HEK293 (cell line): ENCODE measurements at regions not wholly inside any gene's neighbourhood (a gene's known extent, or its start where the extent isn't known, plus 50 kb on each side); places are given as distances from the start of the nearest gene placed in this dataset.
A peak's percentile ranks its signal among the peaks of the same experiment; 100 is the strongest.
"Not testable (repeated sequence)": the region's sequence is repeated elsewhere in the genome, so short reads cannot be mapped to it uniquely, and the experiment has no call there.

Source experiments
- CTCF ChIA-PET: fragments of 350-600 bp; formaldehyde crosslinking; extraction: SDS; loops from one replicate; lab custom pipeline; 2021; ENCODE audit warnings: antibody characterized with exemption; lab: Yijun Ruan, JAX
- POLR2A ChIA-PET: fragments of 300-600 bp; formaldehyde crosslinking; extraction: SDS; loops from one replicate; lab custom pipeline; 2020; ENCODE audit warnings: antibody characterized with exemption, inconsistent platforms; lab: Yijun Ruan, JAX
- H3K27ac ChIP-seq: fragments of 200-500 bp; sonication (Bioruptor generic); 2 replicates; pipeline ENCODE4 v1.5.1; 2014; ENCODE audit warnings: low read depth, low read length, control low read depth, inconsistent platforms; ENCODE audit errors: extremely low read depth
- H3K36me3 ChIP-seq, 2 experiments: fragments of 200-500 bp in 1 of 2; sonication (Bioruptor generic) in 1 of 2; 1 replicate in 1 of 2; 2 replicates in 1 of 2; pipeline ENCODE4 v1.5.1; 2014 to 2017; ENCODE audit warnings: inconsistent platforms in 2 of 2, low read length in 2 of 2; ENCODE audit not compliant: control insufficient read depth in 2 of 2, insufficient read depth in 1 of 2
- H3K4me1 ChIP-seq: fragments of 200-500 bp; sonication (Bioruptor generic); 2 replicates; pipeline ENCODE4 v1.5.1; 2014; ENCODE audit warnings: mild to moderate bottlenecking, low read length, inconsistent platforms; ENCODE audit not compliant: control insufficient read depth, insufficient read depth
- H3K4me3 ChIP-seq: 2 replicates; pipeline ENCODE4 v1.5.1; 2011; ENCODE audit warnings: low read depth, mild to moderate bottlenecking, control low read depth, low read length, moderate library complexity
- H3K9me3 ChIP-seq: fragments of 200-500 bp; sonication (Bioruptor generic); 2 replicates; pipeline ENCODE4 v1.5.1; 2014; ENCODE audit warnings: low read depth, low read length, inconsistent platforms; ENCODE audit not compliant: control insufficient read depth, insufficient read depth
- GFI1B ChIP-seq: fragments of 450-650 bp; formaldehyde crosslinking; IDR thresholded peaks from 2 replicates; pipeline ENCODE4 v1.5.1; 2016; ENCODE audit warnings: missing biosample characterization, missing genetic modification characterization
- KLF16 ChIP-seq: fragments of 450-650 bp; formaldehyde crosslinking; IDR thresholded peaks from 2 replicates; pipeline ENCODE4 v1.5.1; 2017; ENCODE audit warnings: missing biosample characterization, missing genetic modification characterization
- TCF7L2 ChIP-seq: IDR thresholded peaks from 2 replicates; pipeline ENCODE4 v1.6.1; 2011; ENCODE audit warnings: low read depth, mild to moderate bottlenecking, inconsistent platforms, low read length, moderate library complexity, borderline replicate concordance
- ZBTB8A ChIP-seq: fragments of 450-650 bp; formaldehyde crosslinking; IDR thresholded peaks from 2 replicates; pipeline ENCODE4 v1.5.1; 2016; ENCODE audit warnings: missing biosample characterization, missing genetic modification characterization
- ZNF133 ChIP-seq: fragments of 450-650 bp; formaldehyde crosslinking; IDR thresholded peaks from 2 replicates; pipeline ENCODE4 v1.5.1; 2016; ENCODE audit warnings: missing biosample characterization, missing genetic modification characterization
- ZNF19 ChIP-seq: fragments of 450-650 bp; formaldehyde crosslinking; IDR thresholded peaks from 2 replicates; pipeline ENCODE4; 2016; ENCODE audit warnings: missing biosample characterization, missing genetic modification characterization, low read depth
- ZNF394 ChIP-seq: fragments of 450-650 bp; formaldehyde crosslinking; IDR thresholded peaks from 2 replicates; pipeline ENCODE4 v1.5.1; 2016; ENCODE audit warnings: missing biosample characterization, missing genetic modification characterization, mild to moderate bottlenecking, moderate library complexity, borderline replicate concordance
- ZNF404 ChIP-seq: fragments of 450-650 bp; formaldehyde crosslinking; IDR thresholded peaks from 2 replicates; pipeline ENCODE4 v1.5.1; 2017; ENCODE audit warnings: missing biosample characterization, missing genetic modification characterization
- ZNF426 ChIP-seq: fragments of 450-650 bp; formaldehyde crosslinking; IDR thresholded peaks from 2 replicates; pipeline ENCODE4 v1.5.1; 2017; ENCODE audit warnings: missing biosample characterization, missing genetic modification characterization, mild to moderate bottlenecking, inconsistent platforms, moderate library complexity
- ZNF555 ChIP-seq: fragments of 450-650 bp; formaldehyde crosslinking; conservative IDR thresholded peaks from 2 replicates; pipeline ENCODE4 v1.5.1; 2017; ENCODE audit warnings: missing biosample characterization, mild to moderate bottlenecking, missing genetic modification characterization, inconsistent platforms
- ZNF558 ChIP-seq: fragments of 450-650 bp; formaldehyde crosslinking; IDR thresholded peaks from 2 replicates; pipeline ENCODE4 v1.5.1; 2016; ENCODE audit warnings: missing biosample characterization, missing genetic modification characterization
- ZNF623 ChIP-seq: fragments of 450-650 bp; formaldehyde crosslinking; IDR thresholded peaks from 2 replicates; pipeline ENCODE4 v1.5.1; 2016; ENCODE audit warnings: missing biosample characterization, missing genetic modification characterization
- ZNF654 ChIP-seq: fragments of 450-650 bp; formaldehyde crosslinking; IDR thresholded peaks from 2 replicates; pipeline ENCODE4 v1.5.1; 2016; ENCODE audit warnings: low read depth, missing biosample characterization, missing genetic modification characterization
- ZNF768 ChIP-seq: fragments of 450-650 bp; formaldehyde crosslinking; IDR thresholded peaks from 2 replicates; pipeline ENCODE4 v1.5.1; 2018; ENCODE audit warnings: missing biosample characterization, mild to moderate bottlenecking, missing genetic modification characterization
- ZSCAN30 ChIP-seq: fragments of 450-650 bp; IDR thresholded peaks from 2 replicates; pipeline ENCODE4 v1.5.1; 2018; ENCODE audit warnings: missing biosample characterization, mild to moderate bottlenecking, missing genetic modification characterization, moderate library complexity
- TF ChIP-seq, protein P1 (sequence below): fragments of 450-650 bp; formaldehyde crosslinking; conservative IDR thresholded peaks from 2 replicates; pipeline ENCODE4 v1.5.1; 2016; ENCODE audit warnings: low read depth, missing biosample characterization, missing genetic modification characterization
- TF ChIP-seq, protein P2 (sequence below): fragments of 450-650 bp; formaldehyde crosslinking; conservative IDR thresholded peaks from 2 replicates; pipeline ENCODE4 v1.5.1; 2016; ENCODE audit warnings: low read depth, missing biosample characterization, missing genetic modification characterization
- TF ChIP-seq, protein P3 (sequence below): fragments of 450-650 bp; formaldehyde crosslinking; IDR thresholded peaks from 2 replicates; pipeline ENCODE4 v1.5.1; 2016; ENCODE audit warnings: missing biosample characterization, missing genetic modification characterization

DNA sequence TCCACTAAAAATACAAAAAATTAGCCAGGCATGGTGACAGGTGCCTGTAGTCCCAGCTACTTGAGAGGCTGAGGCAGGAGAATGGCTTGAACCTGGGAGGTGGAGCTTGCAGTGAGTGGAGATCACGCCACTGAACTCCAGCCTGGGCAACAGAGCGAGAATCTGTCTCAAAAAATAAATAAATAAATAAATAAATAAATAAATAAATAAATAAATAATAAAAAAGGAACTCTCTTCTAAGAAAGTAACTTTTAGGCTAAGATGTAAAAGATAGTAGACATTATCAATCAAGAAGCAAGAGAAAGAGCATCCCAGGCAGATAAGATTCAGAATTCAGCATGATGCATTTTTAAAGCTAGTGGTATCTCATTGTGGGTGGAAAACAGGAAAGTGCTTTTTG lies 364.8 kb upstream of the LRRC4C start:
- H3K27ac ChIP-seq, H3K9me3 ChIP-seq, CTCF ChIA-PET, H3K36me3 ChIP-seq, H3K4me3 ChIP-seq, POLR2A ChIA-PET, H3K4me1 ChIP-seq: not testable (repeated sequence)
- TF ChIP-seq ZBTB8A (tag by site-specific recombination) (peak; percentile 47; the same call in 1 of the 2 replicates), ZNF654 (peak; percentile 18), ZNF426 (peak; percentile 61), ZNF394 (peak; percentile 70; the same call in 1 of the 2 replicates), ZNF555 (tag by site-specific recombination) (peak; percentile 62), ZNF623 (0 out of 2 replicates have a peak, but pooled peaks have one; percentile 30)
- TF ChIP-seq, protein P1, sequence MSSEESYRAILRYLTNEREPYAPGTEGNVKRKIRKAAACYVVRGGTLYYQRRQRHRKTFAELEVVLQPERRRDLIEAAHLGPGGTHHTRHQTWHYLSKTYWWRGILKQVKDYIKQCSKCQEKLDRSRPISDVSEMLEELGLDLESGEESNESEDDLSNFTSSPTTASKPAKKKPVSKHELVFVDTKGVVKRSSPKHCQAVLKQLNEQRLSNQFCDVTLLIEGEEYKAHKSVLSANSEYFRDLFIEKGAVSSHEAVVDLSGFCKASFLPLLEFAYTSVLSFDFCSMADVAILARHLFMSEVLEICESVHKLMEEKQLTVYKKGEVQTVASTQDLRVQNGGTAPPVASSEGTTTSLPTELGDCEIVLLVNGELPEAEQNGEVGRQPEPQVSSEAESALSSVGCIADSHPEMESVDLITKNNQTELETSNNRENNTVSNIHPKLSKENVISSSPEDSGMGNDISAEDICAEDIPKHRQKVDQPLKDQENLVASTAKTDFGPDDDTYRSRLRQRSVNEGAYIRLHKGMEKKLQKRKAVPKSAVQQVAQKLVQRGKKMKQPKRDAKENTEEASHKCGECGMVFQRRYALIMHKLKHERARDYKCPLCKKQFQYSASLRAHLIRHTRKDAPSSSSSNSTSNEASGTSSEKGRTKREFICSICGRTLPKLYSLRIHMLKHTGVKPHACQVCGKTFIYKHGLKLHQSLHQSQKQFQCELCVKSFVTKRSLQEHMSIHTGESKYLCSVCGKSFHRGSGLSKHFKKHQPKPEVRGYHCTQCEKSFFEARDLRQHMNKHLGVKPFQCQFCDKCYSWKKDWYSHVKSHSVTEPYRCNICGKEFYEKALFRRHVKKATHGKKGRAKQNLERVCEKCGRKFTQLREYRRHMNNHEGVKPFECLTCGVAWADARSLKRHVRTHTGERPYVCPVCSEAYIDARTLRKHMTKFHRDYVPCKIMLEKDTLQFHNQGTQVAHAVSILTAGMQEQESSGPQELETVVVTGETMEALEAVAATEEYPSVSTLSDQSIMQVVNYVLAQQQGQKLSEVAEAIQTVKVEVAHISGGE = peak; percentile 61
- TF ChIP-seq, protein P2, sequence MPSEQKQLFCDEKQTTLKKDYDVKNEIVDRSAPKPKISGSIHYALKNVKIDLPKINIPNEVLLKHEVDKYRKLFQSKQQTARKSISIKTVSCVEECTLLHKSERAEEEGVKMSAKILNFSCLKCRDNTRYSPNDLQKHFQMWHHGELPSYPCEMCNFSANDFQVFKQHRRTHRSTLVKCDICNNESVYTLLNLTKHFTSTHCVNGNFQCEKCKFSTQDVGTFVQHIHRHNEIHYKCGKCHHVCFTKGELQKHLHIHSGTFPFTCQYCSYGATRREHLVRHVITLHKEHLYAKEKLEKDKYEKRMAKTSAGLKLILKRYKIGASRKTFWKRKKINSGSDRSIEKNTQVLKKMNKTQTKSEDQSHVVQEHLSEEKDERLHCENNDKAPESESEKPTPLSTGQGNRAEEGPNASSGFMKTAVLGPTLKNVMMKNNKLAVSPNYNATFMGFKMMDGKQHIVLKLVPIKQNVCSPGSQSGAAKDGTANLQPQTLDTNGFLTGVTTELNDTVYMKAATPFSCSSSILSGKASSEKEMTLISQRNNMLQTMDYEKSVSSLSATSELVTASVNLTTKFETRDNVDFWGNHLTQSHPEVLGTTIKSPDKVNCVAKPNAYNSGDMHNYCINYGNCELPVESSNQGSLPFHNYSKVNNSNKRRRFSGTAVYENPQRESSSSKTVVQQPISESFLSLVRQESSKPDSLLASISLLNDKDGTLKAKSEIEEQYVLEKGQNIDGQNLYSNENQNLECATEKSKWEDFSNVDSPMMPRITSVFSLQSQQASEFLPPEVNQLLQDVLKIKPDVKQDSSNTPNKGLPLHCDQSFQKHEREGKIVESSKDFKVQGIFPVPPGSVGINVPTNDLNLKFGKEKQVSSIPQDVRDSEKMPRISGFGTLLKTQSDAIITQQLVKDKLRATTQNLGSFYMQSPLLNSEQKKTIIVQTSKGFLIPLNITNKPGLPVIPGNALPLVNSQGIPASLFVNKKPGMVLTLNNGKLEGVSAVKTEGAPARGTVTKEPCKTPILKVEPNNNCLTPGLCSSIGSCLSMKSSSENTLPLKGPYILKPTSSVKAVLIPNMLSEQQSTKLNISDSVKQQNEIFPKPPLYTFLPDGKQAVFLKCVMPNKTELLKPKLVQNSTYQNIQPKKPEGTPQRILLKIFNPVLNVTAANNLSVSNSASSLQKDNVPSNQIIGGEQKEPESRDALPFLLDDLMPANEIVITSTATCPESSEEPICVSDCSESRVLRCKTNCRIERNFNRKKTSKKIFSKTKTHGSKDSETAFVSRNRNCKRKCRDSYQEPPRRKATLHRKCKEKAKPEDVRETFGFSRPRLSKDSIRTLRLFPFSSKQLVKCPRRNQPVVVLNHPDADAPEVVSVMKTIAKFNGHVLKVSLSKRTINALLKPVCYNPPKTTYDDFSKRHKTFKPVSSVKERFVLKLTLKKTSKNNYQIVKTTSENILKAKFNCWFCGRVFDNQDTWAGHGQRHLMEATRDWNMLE = peak; percentile 75; the same call in 1 of the 2 replicates

DNA sequence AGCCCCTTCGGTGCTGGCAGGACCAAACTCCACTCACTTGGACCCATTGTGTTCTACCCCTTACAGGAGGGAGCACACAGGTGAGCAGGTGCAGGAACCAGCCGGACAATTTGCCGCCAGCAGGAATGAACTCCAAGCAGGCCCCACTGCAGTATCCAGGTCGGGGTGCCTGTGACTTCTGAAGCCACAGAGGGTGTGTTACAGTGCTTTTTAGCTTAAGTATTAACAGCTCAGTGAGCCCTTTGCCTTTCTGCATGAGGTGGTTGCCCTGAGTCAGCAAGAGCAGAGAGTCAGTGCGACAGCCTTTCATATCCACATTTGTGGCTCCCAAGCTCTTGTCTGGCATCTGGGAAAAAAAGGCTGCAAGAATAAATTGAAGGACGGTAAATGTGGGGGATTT lies 366.6 kb upstream of the LRRC4C start:
- POLR2A ChIA-PET = no interaction called here
- no peaks in the 10 kb centered on the region for H3K9me3 ChIP-seq
- no peaks in the 10 kb centered on the region for H3K36me3 ChIP-seq
- CTCF ChIA-PET = no interaction called here
- H3K27ac ChIP-seq = no peak overlapping the region
- no peaks in the 10 kb centered on the region for H3K4me1 ChIP-seq
- no peak overlapping the region for H3K4me3 ChIP-seq
- TF ChIP-seq ZNF623 (no peak), GFI1B (tag by site-specific recombination) (no peak), ZNF558 (tag by site-specific recombination) (no peak), KLF16 (no peak), ZNF654 (no peak), ZNF133 (tag by site-specific recombination) (no peak), ZNF19 (tag by site-specific recombination) (no peak), ZSCAN30 (no peak), TCF7L2 (no peak), ZNF404 (tag by site-specific recombination) (no peak), ZNF768 (tag by site-specific recombination) (no peak)
- TF ChIP-seq, protein P3, sequence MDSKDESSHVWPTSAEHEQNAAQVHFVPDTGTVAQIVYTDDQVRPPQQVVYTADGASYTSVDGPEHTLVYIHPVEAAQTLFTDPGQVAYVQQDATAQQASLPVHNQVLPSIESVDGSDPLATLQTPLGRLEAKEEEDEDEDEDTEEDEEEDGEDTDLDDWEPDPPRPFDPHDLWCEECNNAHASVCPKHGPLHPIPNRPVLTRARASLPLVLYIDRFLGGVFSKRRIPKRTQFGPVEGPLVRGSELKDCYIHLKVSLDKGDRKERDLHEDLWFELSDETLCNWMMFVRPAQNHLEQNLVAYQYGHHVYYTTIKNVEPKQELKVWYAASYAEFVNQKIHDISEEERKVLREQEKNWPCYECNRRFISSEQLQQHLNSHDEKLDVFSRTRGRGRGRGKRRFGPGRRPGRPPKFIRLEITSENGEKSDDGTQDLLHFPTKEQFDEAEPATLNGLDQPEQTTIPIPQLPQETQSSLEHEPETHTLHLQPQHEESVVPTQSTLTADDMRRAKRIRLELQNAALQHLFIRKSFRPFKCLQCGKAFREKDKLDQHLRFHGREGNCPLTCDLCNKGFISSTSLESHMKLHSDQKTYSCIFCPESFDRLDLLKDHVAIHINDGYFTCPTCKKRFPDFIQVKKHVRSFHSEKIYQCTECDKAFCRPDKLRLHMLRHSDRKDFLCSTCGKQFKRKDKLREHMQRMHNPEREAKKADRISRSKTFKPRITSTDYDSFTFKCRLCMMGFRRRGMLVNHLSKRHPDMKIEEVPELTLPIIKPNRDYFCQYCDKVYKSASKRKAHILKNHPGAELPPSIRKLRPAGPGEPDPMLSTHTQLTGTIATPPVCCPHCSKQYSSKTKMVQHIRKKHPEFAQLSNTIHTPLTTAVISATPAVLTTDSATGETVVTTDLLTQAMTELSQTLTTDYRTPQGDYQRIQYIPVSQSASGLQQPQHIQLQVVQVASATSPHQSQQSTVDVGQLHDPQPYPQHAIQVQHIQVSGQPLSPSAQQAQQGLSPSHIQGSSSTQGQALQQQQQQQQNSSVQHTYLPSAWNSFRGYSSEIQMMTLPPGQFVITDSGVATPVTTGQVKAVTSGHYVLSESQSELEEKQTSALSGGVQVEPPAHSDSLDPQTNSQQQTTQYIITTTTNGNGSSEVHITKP (tag by site-specific recombination) = no peak
